ENCODE measurements at regions not wholly inside any gene's neighbourhood (a gene's known extent, or its start where the extent isn't known, plus 50 kb on each side); places are given as distances from the start of the nearest gene placed in this dataset.
A peak's percentile ranks its signal among the peaks of the same experiment; 100 is the strongest.

- no peak for DNase-seq (ENCODE audit: low spot score)
Observed at GRCh38 chr1:87437663-87438295, 109.1 kb downstream of the LMO4 start.

DNA sequence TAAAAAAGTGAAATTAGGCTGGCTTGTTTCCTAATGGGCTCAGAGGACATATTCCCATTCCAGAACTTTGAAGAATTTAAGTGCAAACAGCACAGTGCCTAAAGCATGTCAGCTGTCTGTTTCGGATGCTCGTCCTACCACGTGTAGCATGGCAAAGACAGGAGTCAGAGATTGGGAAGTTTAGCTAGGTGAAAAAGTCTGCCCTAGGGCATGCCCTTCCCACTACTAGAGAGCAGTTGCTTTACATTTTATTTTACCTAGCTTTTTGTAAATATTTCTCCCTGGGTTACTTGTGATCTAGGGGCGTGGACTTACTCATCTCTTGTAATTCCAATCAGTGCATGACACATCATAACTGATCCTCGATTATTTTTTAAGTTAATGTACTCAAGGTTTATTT, 111.1 kb downstream of the LMO4 start:
- DNase-seq (ENCODE audit: low spot score), result no peak

DNA sequence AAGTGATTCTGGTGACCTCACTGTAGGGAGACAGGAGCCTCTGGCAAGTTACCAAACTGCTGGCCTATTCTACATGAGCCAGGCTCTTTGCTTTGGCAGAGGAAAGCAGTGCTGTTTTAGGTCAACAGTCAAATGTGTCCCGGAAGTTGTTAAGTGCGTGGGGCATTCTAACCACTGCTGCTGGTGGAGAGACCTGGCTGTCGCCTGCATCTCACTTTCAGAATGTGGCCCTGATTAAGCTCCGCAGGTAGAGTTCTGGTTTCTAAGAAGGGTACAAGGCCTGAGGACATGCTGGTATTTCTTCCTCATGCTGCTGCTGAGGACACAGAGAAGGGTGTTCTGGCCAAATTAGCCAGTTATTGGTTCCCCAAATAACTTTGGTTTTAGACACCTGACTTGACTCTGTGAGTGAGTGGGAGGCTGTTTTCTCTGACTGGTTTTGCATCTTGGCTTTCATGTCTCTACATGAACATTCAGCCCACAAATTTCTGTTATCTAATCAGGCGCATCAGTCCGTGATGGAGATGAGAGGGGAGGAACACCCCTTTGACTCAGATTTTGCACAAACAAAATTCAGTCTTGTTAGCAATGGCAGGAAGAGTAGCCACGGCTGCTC, 120.8 kb downstream of the LMO4 start:
- no peak for DNase-seq (ENCODE audit: low spot score)

- DNase-seq (ENCODE audit: low spot score), result no peak
Observed at GRCh38 chr1:87450136-87450535, 121.5 kb downstream of the LMO4 start.

- no peak for DNase-seq (ENCODE audit: low spot score)
Observed at GRCh38 chr1:87450615-87451209, 122.0 kb downstream of the LMO4 start.

DNA sequence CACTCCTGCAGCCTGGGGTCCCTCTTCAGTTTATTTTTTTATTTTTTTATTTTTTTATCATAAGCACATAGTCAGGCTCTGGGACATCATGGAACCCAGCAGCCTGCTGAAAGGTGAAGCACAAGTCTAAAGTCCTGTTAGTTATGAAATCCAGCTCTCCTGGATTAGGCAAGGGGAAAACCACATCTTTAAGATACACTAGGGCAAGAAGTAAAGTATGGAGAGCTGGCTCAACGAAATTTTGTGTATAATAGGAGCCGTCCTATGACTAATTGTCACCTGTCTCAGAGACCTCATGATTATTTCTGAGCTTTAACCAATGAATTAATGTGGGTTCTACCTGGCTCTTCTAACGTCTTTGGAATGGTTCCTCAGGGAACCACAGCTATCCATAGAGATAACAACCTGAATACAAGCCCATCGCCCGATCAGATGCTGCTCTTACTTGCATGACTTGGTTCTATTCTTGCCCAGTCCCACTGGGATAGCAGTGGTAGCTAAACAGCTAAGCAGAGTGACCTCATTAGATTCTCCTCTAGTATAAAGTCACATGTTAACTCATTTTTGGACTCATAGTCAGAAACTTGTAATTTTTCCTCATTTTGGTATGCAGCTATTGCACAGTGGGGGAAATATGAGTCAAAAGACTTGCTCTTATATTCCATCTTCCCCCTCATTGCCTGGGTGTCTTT, 122.7 kb downstream of the LMO4 start:
- DNase-seq (ENCODE audit: low spot score), result peak; percentile 49

- DNase-seq (ENCODE audit: low spot score), result no peak
Observed at GRCh38 chr1:87452648-87453047, 124.0 kb downstream of the LMO4 start.

DNA sequence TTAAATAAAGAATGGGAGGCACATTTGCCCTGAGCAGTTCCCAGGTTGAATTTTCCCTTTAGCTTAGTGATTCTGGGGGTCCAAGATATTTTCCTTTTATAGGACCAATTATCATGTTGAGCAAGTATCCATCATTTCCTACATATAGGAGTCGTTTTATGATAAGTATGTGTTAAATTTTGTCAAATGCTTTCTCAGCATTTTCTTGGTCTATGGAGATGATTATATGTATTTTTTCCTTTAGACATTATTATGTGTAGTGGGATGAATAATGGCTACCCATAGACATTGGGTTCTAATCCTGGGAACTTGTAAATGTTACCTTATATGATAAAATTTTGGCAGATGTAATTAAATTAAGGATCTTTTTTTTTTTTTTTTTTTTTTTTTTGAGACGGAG, 128.7 kb downstream of the LMO4 start:
- DNase-seq (ENCODE audit: low spot score), result no peak

GRCh38 chr1:87462894-87463293, 134.2 kb downstream of the LMO4 start:
- no peak for DNase-seq (ENCODE audit: low spot score)

DNA sequence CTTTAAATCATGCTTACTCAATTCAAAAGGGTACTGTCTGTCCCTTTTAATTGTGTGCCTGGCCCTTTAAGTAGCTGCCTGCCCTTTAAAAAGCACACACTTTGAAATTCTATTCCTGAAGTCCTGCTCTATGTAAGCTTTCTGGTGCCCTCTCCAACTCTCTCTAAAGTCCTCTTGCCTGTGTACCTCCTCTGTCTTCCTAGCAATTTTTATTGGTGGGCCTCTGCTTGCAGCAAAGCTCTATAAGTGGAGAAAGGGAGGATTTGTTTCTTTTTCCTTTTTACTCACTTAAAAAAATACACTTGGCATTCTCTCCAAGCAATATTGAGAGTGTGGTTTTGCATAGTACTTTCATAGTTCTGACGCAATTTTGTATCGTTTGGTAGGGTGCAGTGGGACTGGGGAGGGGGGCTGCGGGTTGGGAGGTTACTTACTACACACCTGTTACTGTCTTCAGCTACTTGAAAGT, 135.4 kb downstream of the LMO4 start:
- no peak for DNase-seq (ENCODE audit: low spot score)

DNA sequence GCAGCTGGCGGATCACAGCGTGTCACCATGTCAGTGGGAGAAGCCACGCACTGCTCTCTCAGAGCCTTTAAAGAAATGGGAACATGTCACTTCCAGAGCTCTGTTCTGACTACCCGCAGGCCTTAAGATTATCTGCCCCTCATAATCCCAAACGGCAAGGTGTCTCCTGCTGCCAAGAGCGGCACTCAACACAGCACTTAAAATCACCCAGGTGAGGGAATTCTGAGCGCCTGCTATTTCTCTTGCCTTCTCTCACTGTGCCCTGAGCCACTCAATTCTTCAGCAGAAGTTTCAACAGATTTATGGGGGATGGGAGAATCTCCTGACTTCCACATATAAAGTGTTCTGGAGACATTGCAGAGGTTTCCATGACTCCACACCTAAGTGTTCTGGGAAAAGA, 137.9 kb downstream of the LMO4 start:
- no peak for DNase-seq (ENCODE audit: low spot score)

DNA sequence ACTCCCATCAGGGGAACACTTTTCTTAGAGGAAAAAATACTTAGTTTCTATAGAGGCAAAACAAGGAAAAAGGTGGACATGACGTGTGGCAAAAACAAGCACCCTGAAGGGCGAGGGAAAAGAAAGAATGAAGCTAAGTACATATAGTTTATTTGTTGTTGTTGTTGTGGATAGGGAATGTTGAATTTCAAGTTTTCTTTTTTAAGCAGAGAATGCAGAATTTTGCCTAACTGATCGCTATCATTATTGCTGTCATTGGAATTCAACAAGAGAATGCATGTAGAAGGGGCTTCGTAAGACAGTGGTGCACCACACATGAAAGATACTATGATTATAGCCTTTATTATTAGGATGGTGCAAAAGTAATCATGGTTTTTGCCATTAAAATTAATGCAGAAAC, 144.0 kb downstream of the LMO4 start:
- DNase-seq (ENCODE audit: low spot score), result no peak

DNA sequence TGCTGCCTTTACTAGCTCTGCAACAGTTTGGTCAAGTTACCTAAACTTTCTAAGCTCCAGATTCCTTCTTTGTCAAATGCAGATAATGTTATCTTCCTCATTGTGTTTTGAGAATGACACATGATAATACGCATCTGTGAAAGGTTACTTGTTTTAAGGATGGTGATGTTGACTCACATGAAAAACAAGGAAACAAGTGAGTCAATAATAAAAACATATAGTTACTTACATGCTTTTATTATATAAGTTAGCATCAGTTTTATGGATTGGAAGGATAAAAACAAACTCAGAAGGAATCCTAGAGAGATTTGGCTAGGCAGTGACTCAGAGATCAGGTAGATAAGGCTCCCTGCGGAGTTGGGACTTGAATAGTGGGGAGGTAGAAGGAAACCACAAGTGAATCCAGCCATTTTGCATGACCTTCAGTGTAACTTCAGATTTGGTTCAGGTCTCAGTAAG, 144.6 kb downstream of the LMO4 start:
- no peak for DNase-seq (ENCODE audit: low spot score)

GRCh38 chr1:87474098-87474497, 145.4 kb downstream of the LMO4 start:
- DNase-seq (ENCODE audit: low spot score), result no peak

GRCh38 chr1:87478231-87478630, 149.6 kb downstream of the LMO4 start:
- DNase-seq (ENCODE audit: low spot score), result peak; percentile 28

GRCh38 chr1:87495147-87495546, 166.5 kb downstream of the LMO4 start:
- no peak for DNase-seq (ENCODE audit: low spot score)

DNA sequence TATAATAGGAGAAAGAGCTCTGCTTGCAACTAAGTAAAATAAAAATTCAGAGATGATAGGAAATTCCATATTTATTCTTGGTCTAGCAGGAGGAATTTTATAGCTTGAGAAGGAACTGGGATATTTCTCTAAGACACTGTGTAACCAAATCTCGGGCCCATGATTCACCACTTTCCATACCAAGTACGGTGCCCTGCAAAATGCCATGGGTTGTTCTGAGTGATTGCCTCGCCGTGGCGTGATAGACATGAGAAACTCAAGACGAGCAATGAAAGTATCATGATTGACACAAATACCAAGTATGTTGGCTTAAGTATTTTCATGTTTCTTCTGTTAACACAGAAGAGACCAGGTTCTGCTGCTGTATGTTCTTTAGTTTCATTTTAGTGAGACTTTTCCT, 167.2 kb downstream of the LMO4 start:
- no peak for DNase-seq (ENCODE audit: low spot score)

GRCh38 chr1:87497380-87498203, 168.9 kb downstream of the LMO4 start:
- DNase-seq (ENCODE audit: low spot score), result no peak

- DNase-seq (ENCODE audit: low spot score), result no peak
Observed at GRCh38 chr1:87501738-87502137, 173.1 kb downstream of the LMO4 start.

DNA sequence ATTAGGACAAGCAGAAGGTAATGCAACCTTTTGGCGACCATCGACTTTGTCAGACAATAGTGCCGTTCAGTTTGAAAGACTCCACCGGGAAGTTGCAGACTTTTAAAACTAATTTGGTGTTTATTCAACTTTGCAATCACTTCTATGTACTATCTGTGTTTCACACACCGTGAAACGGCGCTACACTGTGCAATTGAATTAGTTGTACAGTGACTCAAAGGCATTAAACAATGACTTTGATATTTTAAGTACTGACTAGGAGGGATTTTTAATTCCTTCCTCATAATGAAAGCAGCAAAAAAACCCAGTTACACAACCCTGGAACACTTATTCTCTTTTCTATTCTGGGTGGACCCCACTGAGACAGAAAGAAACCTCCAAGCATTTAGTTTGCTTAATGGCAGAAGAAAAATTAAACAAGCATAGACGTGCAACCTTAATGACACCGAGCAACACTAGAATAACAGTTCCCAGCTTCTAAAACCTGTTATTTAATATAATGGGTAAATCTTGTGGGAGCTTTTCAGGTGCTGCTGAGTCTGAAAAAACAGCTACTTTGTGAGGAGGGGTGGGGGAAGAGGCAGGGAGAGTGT, 176.8 kb downstream of the LMO4 start:
- DNase-seq (ENCODE audit: low spot score), result no peak

DNA sequence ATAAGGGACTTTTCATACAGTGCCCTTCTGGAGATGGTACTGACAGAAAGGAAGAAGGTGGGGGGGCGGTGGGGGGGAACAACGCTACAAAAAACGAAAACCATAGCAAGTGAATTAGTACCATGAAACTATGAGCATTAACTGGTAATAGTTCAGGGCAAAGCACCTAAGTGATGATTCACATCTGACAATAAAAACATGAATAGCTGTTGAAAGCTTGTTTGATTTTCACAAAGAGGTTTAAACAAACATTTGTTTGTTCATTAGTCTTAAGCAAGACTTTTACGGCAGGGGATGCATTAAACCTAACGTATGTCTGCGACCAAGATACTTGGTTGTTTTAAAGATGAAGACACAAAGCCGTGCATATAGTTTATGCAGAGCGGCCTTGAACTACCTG, 177.5 kb downstream of the LMO4 start:
- DNase-seq (ENCODE audit: low spot score), result no peak
